Dedifferentiated amniotic fluid mesenchymal stem cell (primary cell): ENCODE measurements at regions not wholly inside any gene's neighbourhood (a gene's known extent, or its start where the extent isn't known, plus 50 kb on each side); places are given as distances from the start of the nearest gene placed in this dataset.
"Not testable (repeated sequence)": the region's sequence is repeated elsewhere in the genome, so short reads cannot be mapped to it uniquely, and the experiment has no call there.

Source experiments
- DNase-seq: peaks from one replicate; pipeline ENCODE4 v3.0.0-alpha.2; 2016; ENCODE audit errors: extremely low spot score

GRCh38 chr14:22190411-22191191 is 398.4 kb downstream of the DAD1 start:
- DNase-seq = no peak

DNA sequence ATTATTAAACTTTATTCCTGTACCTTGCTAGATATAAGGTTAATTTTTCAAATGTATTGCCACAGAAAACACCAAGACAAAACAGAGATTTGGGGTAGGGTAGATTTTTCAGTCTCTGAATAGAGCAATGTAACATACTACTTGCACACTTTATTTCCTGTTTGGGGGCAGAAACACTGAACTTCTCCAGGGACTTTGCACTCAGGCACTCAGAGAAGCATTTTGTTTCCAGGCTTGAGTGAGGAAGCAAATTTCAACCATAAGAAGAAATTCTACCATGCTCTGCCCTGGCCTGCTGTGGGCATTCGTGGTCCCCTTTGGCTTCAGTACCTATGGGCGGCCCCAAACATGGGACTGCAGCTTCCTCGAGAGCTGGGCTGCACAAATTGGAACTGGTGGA is 399.1 kb downstream of the DAD1 start:
- DNase-seq = no peak

DNA sequence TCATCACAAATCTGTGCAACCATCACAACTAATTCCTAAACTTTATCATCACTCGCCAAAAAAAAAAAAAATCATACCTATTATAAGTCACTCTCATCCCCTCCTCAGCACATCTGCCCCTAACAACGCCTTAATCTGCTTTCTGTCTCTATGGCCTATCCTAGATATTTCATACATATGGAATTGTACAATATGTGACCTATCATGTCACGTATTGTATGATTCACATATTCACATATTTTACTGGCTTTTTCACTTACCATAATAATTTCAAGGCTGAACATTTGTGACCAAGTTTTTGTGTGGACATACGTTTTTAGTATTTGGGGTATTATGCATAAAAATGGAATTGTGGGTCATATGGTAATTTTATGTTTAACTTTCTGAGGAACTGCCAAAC is 400.7 kb downstream of the DAD1 start:
- DNase-seq = no peak

GRCh38 chr14:22185789-22186188 is 403.2 kb downstream of the DAD1 start:
- DNase-seq = no peak

DNA sequence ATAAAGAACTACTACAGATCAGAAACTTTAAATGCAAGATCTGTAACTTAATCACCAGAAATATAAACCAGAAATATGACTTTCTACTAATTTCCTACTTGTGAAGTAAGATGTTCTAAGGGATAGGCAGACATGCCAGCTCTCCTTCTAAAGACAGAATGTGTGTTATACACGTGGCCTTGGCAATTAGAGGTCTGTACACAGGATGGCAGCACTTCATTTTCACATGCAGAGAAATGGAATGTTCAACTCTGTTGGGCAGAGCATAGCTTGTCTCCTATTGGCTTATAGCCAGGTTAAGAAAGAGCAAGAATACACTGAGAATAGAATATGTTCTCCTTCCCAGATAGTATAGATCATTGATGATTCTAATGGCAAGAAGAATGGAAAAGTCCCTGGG is 403.8 kb downstream of the DAD1 start:
- no peak for DNase-seq

GRCh38 chr14:22184830-22185168 is 404.2 kb downstream of the DAD1 start:
- no peak for DNase-seq

GRCh38 chr14:22184157-22184829 is 404.7 kb downstream of the DAD1 start:
- no peak for DNase-seq

- no peak for DNase-seq
These were observed 409.0 kb downstream of the DAD1 start for GRCh38 chr14:22180045-22180444.

DNA sequence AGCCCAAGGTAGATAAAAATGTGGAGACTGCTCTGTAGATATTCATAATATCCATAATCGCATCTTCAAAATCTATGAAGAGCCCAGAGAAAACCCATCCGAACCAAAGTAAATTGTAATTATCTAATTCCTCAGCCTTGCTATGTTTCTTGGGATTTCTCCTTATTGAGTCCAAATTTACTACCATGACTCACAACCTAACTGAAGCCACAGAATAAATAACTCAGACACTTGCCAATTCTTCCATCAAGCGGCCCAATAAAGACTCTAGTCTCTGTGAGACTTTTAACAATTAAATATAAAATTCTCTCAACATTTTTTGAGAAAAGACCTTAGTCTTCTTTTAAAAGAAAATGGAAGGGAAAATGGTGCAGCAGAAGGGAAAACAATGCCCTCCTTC is 409.8 kb downstream of the DAD1 start:
- DNase-seq = no peak

DNA sequence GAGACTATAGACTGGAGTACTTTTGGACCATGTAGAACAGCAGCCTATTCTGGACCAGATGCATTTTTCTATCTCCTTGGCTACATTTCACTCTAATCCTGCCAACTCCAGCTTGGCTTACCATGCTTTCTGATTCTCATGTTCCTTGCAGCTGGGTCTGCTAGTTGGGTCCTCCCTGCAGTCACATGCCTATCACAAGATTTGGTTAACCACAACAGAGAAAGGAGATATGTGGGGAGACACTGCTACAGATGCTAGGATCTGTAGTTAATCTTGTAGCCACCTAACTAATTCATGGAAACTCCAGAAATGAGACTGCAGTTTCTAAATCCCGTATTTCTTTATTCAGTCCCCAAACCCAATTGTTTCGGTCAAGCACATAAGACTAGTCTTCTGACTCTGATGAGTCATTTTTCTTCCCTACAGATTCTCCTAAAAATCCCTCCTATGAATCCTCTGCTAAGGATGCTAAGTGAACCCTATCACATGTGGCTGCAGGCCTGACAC is 410.6 kb downstream of the DAD1 start:
- DNase-seq = no peak

DNA sequence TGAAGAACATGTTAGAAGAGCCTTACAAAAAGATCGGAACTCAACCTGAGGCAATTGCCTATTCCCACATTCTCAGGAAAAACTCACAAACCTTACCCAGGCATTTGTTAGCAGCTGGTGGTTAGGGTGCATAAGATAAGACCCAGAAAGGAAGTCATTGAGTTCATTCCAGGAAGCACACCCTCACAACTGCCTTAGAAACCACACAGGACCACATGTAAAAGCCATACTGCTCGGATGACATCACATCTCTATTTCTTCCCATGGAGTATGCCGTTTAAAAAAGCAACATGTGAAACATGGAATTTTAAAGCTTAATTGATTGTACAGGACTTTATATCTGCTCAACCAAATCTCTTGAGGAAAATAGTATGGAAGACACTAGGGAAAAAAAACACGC is 411.2 kb downstream of the DAD1 start:
- DNase-seq = no peak

DNA sequence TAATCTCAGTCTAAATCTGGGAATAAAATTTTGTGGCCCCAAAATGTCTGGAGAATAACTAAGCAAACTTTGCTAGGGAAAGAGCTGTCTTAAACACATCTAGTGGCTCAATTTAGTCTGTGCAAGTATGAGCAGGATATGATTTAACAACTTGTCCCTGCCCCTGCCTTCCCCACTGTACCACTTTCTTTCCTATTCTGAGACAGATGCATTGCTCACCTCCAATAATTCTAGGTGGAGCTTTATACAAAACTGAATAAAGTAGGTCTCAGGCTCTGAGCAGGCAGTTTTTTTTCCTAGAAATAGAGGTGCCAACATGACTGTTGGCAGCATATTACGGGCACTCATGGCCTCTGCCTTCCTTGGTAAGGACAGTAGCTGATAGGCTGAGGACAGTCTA is 412.1 kb downstream of the DAD1 start:
- DNase-seq = no peak

DNA sequence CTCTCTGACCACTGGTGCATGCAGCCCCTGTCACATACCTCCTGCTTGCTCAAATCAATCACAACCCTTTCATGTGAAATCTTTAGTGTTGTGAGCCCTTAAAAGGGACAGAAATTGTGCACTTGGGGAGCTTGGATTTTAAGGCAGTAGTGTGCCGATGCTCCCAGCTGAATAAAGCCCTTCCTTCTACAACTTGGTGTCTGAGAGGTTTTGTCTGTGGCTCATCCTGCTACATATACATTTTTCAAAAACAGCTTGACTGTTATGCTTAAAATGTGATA is 413.8 kb downstream of the DAD1 start:
- not testable (repeated sequence) for DNase-seq

DNA sequence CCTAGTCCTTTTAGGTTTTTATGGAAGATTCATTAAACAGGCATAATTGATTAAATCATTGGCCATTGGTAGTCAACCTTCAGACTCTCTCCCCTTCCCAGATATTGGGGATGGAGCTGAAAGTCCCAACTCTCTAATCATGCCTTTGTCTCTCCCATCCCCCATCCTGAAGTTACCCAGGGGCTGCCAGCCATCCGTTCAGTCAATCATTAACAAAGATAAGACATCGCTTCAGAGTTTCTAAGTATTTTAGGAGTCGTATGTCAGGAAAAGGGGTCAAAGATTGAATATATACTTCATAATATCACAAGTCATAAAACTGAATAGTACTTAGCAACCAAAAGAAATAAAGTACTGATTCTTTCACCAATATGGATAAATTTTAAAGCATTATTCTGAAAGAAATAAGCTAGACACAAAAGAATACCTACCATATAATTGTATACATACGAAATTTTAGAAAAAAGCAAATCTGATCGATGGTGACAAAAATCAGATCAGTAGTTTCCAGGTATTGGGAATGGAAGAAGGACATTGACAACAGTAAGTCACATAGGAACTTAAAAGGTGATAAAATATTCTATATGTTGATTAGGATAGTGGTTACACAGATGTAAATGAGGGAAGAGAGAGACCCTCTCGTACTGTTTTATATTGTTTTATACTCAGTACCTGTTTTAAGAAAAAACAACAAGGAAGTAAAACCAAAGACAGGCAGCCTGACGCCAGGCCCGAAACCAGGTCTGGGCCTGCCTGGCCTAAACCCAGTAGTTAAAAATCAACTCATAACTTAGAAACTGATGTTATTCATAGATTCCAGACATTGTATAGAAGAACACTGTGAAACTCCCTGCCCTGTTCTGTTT is 414.4 kb downstream of the DAD1 start:
- no peak for DNase-seq

DNA sequence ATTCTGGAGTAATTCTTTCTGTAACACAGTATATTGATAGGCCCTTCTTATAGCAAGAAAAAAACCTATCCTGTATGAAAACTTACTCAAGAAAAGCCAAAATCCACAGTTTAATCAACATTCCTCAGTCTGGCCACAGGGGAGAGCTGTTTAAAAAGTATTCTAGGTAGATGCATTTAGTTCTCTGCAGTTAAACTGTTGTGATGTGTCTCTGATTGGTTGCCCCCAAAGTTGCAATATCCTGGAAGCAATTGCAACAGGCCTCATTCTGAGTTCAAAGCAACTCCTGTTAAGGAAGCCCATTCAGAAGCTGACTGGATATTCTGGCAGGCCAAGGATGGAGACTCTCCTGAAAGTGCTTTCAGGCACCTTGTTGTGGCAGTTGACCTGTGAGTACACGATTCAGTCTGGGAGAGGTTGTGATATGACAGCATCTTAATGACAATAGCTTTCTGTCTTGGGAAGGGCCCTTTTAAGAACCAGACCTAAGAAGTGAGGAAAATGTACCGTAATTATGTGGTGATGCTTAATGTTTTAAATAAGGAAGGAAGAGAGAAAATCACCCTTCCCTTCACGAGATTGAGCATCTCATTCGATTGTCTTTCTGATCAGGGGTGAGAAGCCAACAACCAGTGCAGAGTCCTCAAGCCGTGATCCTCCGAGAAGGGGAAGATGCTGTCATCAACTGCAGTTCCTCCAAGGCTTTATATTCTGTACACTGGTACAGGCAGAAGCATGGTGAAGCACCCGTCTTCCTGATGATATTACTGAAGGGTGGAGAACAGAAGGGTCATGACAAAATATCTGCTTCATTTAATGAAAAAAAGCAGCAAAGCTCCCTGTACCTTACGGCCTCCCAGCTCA is 420.7 kb downstream of the DAD1 start:
- no peak for DNase-seq

DNA sequence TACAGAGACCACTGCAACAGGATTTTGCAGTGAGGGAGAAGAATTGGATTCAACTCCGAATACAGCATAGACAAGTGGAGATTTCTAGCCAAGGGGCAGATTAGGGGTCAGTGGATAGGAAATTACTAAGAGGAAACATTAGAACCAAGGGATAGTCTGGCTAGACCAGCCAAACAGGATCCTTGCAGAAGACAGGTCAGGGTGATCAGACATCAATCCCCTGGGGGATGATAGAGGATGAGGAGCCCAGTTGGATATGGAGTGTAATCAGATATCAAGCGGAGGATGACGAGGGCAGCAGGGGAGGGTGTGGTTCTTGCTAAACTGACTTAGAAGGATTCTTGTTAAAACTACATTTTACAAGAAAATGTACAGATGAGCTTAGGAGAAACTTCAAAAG is 424.4 kb downstream of the DAD1 start:
- no peak for DNase-seq

- no peak for DNase-seq
These were observed 426.0 kb downstream of the DAD1 start for GRCh38 chr14:22163051-22163450.

GRCh38 chr14:22159957-22160356 is 429.1 kb downstream of the DAD1 start:
- no peak for DNase-seq

DNA sequence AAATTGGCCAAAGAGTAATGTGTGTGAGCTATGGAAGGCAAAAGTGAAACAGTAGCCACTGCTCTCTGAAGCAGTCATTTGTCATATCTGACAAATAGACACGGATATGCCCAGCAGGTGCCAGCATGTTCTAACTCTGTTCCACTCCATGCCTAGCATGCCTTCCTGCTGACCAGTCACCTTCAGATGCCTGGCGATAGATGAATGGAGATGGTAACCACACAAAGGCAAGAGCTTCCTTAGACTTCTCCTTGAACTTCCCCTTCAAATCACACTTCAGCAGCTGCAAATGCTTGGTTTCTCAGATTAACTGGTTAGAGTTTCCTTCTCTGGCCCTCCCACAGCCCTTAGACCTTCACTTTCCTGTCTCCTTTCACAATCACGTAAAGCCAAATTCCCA is 429.9 kb downstream of the DAD1 start:
- DNase-seq = no peak

- DNase-seq = no peak
These were observed 430.5 kb downstream of the DAD1 start for GRCh38 chr14:22158560-22158959.

GRCh38 chr14:22155571-22155970 is 433.5 kb downstream of the DAD1 start:
- no peak for DNase-seq

DNA sequence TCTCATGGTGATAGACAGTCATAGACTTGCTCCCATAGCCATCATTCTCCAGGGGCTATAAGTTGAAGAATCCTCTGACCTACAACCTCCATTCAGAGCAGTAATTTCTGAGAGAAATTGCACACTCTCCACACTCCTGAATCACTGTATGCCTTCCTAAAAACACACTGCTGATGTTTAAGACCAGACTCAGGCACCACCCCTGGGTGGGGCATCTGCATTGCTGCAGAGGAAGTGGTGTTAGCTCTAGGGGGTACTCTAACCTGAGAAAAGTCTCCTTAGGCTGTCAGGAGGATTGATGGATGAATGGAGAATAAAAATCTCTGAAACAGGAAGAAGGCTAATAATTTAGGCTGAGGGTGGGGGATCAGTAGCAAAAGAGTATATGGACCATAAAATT is 436.1 kb downstream of the DAD1 start:
- no peak for DNase-seq
